OCI-LY7 (cell line): ENCODE measurements at regions not wholly inside any gene's neighbourhood (a gene's known extent, or its start where the extent isn't known, plus 50 kb on each side); places are given as distances from the start of the nearest gene placed in this dataset.

Experiments used
- CTCF ChIP-seq: fragments of 200-600 bp; sonication (generic); conservative IDR thresholded peaks from 2 replicates; pipeline ENCODE4 v1.5.1; 2014; ENCODE audit warnings: mild to moderate bottlenecking, antibody characterized with exemption, low read length, moderate library complexity, mixed read lengths
- EZH2phosphoT487 ChIP-seq: fragments of 200-600 bp; sonication (generic); IDR thresholded peaks from 2 replicates; pipeline ENCODE4 v1.6.1; 2018; ENCODE audit warnings: low read depth, borderline replicate concordance, mild to moderate bottlenecking, mixed run types, antibody characterized with exemption, low read length, moderate library complexity, mixed read lengths

- TF ChIP-seq CTCF, result no peak
- TF ChIP-seq EZH2phosphoT487, result no peak
These were observed 447.1 kb upstream of the MMADHC start for GRCh38 chr2:150034665-150035064.
